H1 (cell line): ENCODE measurements at regions not wholly inside any gene's neighbourhood (a gene's known extent, or its start where the extent isn't known, plus 50 kb on each side); places are given as distances from the start of the nearest gene placed in this dataset.

Source experiments
- CTCF ChIA-PET: fragments of 300-600 bp; sonication (Branson Sonifier 250); formaldehyde crosslinking; loops from one replicate; lab custom pipeline; 2021; ENCODE audit not compliant: partially characterized antibody; lab: Charles Lee
- POLR2A ChIA-PET: fragments of 300-600 bp; sonication (Branson Sonifier 250); formaldehyde crosslinking; loops from one replicate; lab custom pipeline; 2021; ENCODE audit warnings: inconsistent platforms; ENCODE audit not compliant: partially characterized antibody; lab: Charles Lee
- DNase-seq, 2 experiments: peaks; one replicate each; pipeline versions ENCODE4 v3.0.0 to v3.0.0-alpha.2; 2010 to 2022; ENCODE audit warnings: low spot score in 2 of 2, low read depth in 1 of 2, mixed read lengths in 1 of 2
- FAIRE-seq: peaks from 2 replicates; lab custom pipeline; 2011; peaks lifted over from hg19 to GRCh38; lab: Jason Lieb, UNC
- H2AFZ ChIP-seq: 2 replicates; pipeline ENCODE4 v1.8.1; 2012; ENCODE audit warnings: low read length, inconsistent platforms
- H2AK5ac ChIP-seq: 2 replicates; pipeline ENCODE4 v1.6.1; 2013; ENCODE audit warnings: low read depth, low read length
- H2BK120ac ChIP-seq: replicated peaks from 2 replicates; pipeline ENCODE3; 2013; ENCODE audit warnings: low read depth, low read length, inconsistent platforms
- H2BK12ac ChIP-seq: 2 replicates; pipeline ENCODE4 v1.6.1; 2013; ENCODE audit warnings: low read depth, low read length
- H2BK15ac ChIP-seq: 2 replicates; pipeline ENCODE4 v1.6.1; 2013; ENCODE audit warnings: low read length
- H2BK20ac ChIP-seq: 2 replicates; pipeline ENCODE4 v1.6.1; 2013; ENCODE audit warnings: low read length
- H2BK5ac ChIP-seq: 2 replicates; pipeline ENCODE4 v1.6.1; 2013; ENCODE audit warnings: low read depth, low read length
- H3K14ac ChIP-seq: 2 replicates; pipeline ENCODE4 v1.6.1; 2013; ENCODE audit warnings: inconsistent platforms; ENCODE audit not compliant: insufficient read length
- H3K18ac ChIP-seq: 2 replicates; pipeline ENCODE4 v1.6.1; 2013; ENCODE audit warnings: low read length; ENCODE audit errors: extremely low read depth
- H3K23ac ChIP-seq: 2 replicates; pipeline ENCODE4 v1.6.1; 2013; ENCODE audit warnings: inconsistent platforms; ENCODE audit not compliant: insufficient read length
- H3K23me2 ChIP-seq: 2 replicates; pipeline ENCODE4 v1.6.1; 2013; ENCODE audit warnings: low read depth, low read length
- H3K27ac ChIP-seq: 2 replicates; pipeline ENCODE4 v1.6.1; 2011; ENCODE audit warnings: low read depth, low read length, inconsistent platforms
- H3K27me3 ChIP-seq, 4 experiments: replicated peaks in 1 of 4; 1 replicate in 1 of 4; 2 replicates in 3 of 4; pipeline versions ENCODE4 v1.6.1 to v1.8.1; 2011 to 2013; ENCODE audit warnings: low read length in 3 of 4, mild to moderate bottlenecking in 3 of 4, inconsistent platforms in 2 of 4, mixed read lengths in 2 of 4, moderate library complexity in 1 of 4; ENCODE audit not compliant: control insufficient read depth in 3 of 4, insufficient read depth in 3 of 4; ENCODE audit errors: extremely low read depth in 1 of 4
- H3K36me3 ChIP-seq, 4 experiments: 2 replicates each; pipeline versions ENCODE4 v1.6.1 to v1.8.1; 2011 to 2013; ENCODE audit warnings: mild to moderate bottlenecking in 4 of 4, low read length in 3 of 4, moderate library complexity in 2 of 4, control low read depth in 1 of 4, inconsistent platforms in 1 of 4; ENCODE audit not compliant: insufficient read depth in 4 of 4, control insufficient read depth in 2 of 4
- H3K4ac ChIP-seq: replicated peaks from 2 replicates; pipeline ENCODE3; 2013; ENCODE audit warnings: low read length, low read depth, mixed read lengths, inconsistent platforms; ENCODE audit not compliant: insufficient read length
- H3K4me1 ChIP-seq, 4 experiments: replicated peaks in 1 of 4; 1 replicate in 1 of 4; 2 replicates in 3 of 4; pipeline versions ENCODE4 v1.6.1 to v1.8.1; 2011 to 2013; ENCODE audit warnings: low read length in 3 of 4, inconsistent platforms in 2 of 4, mixed read lengths in 1 of 4; ENCODE audit not compliant: insufficient read depth in 4 of 4, control insufficient read depth in 3 of 4
- H3K4me2 ChIP-seq, 2 experiments: 2 replicates each; pipeline versions ENCODE4 v1.6.1 to v1.8.1; 2011 to 2013; ENCODE audit warnings: low read depth in 2 of 2, low read length in 2 of 2, control low read depth in 1 of 2, inconsistent platforms in 1 of 2, mild to moderate bottlenecking in 1 of 2; ENCODE audit not compliant: insufficient read depth in 1 of 2
- H3K4me3 ChIP-seq, 4 experiments: fragments of 200-600, 300-600 bp in 1 of 4; sonication (generic), shearing (Covaris generic), sonication (Bioruptor Twin) in 1 of 4; 2 replicates each; pipeline versions ENCODE4 v1.5.1 to v1.8.1; 2011 to 2016; ENCODE audit warnings: low read length in 4 of 4, low read depth in 3 of 4, control low read depth in 2 of 4, inconsistent platforms in 2 of 4, mild to moderate bottlenecking in 2 of 4, mixed read lengths in 1 of 4, moderate library complexity in 1 of 4; ENCODE audit not compliant: insufficient read depth in 2 of 4; ENCODE audit errors: extremely low read depth in 1 of 4
- H3K56ac ChIP-seq: replicated peaks from 2 replicates; pipeline ENCODE3; 2013; ENCODE audit warnings: low read depth, mild to moderate bottlenecking, mixed read lengths, low read length, inconsistent platforms; ENCODE audit not compliant: insufficient read length
- H3K79me1 ChIP-seq: 2 replicates; pipeline ENCODE4 v1.6.1; 2013; ENCODE audit warnings: low read depth, low read length, control low read depth
- H3K79me2 ChIP-seq, 2 experiments: 2 replicates each; pipeline versions ENCODE4 v1.6.1 to v1.8.1; 2012 to 2013; ENCODE audit warnings: low read length in 2 of 2, mild to moderate bottlenecking in 2 of 2, inconsistent platforms in 1 of 2; ENCODE audit not compliant: insufficient read depth in 2 of 2, control insufficient read depth in 1 of 2
- H3K9ac ChIP-seq, 4 experiments: replicated peaks in 1 of 4; 1 replicate in 1 of 4; 2 replicates in 3 of 4; pipeline versions ENCODE4 v1.6.1 to v1.8.1; 2011 to 2013; ENCODE audit warnings: low read depth in 3 of 4, low read length in 3 of 4, control low read depth in 2 of 4, mild to moderate bottlenecking in 2 of 4, moderate library complexity in 2 of 4, inconsistent platforms in 1 of 4; ENCODE audit errors: extremely low read depth in 1 of 4
- H3K9me3 ChIP-seq, 2 experiments: 2 replicates each; pipeline versions ENCODE4 v1.6.1 to v1.8.1; 2012 to 2013; ENCODE audit warnings: mild to moderate bottlenecking in 2 of 2, moderate library complexity in 2 of 2, control low read depth in 1 of 2, inconsistent platforms in 1 of 2, low read depth in 1 of 2, low read length in 1 of 2, mixed read lengths in 1 of 2; ENCODE audit not compliant: insufficient read depth in 2 of 2
- H4K20me1 ChIP-seq, 2 experiments: replicated peaks in 1 of 2; 2 replicates each; pipeline versions ENCODE3 to v1.8.1; 2011 to 2013; ENCODE audit warnings: inconsistent platforms in 2 of 2, low read length in 2 of 2, mild to moderate bottlenecking in 1 of 2; ENCODE audit not compliant: insufficient read depth in 2 of 2, control insufficient read depth in 1 of 2
- H4K5ac ChIP-seq: 2 replicates; pipeline ENCODE4 v1.6.1; 2013; ENCODE audit warnings: low read length, low read depth, mixed read lengths, inconsistent platforms; ENCODE audit not compliant: insufficient read length
- H4K8ac ChIP-seq: 2 replicates; pipeline ENCODE4 v1.8.0; 2013; ENCODE audit warnings: mild to moderate bottlenecking, moderate library complexity, low read length, inconsistent platforms; ENCODE audit not compliant: insufficient read depth; ENCODE audit errors: extremely low read depth
- H4K91ac ChIP-seq: replicated peaks from 2 replicates; pipeline ENCODE3; 2013; ENCODE audit warnings: low read length, mixed read lengths, inconsistent platforms; ENCODE audit not compliant: insufficient read length
- BCL11A ChIP-seq, 2 experiments: IDR thresholded peaks; one replicate each; pipeline ENCODE4 v1.6.1; 2011; ENCODE audit warnings: low read depth in 2 of 2, low read length in 2 of 2, mild to moderate bottlenecking in 2 of 2
- CHD2 ChIP-seq: IDR thresholded peaks from 2 replicates; pipeline ENCODE4 v1.6.1; 2012; ENCODE audit warnings: low read length, improper control_type of control experiment
- EGR1 ChIP-seq: IDR thresholded peaks from 2 replicates; pipeline ENCODE4 v1.6.1; 2011; ENCODE audit warnings: low read depth, low read length, borderline replicate concordance
- EZH2 ChIP-seq: fragments of 200-600 bp; sonication (generic); IDR thresholded peaks from 2 replicates; pipeline ENCODE4 v1.7.1; 2012; ENCODE audit warnings: low read depth, mild to moderate bottlenecking, moderate library complexity, low read length, inconsistent platforms; ENCODE audit not compliant: severe bottlenecking
- GABPA ChIP-seq: IDR thresholded peaks from 2 replicates; pipeline ENCODE4 v1.6.1; 2011; ENCODE audit warnings: mild to moderate bottlenecking, low read length, moderate library complexity, borderline replicate concordance; ENCODE audit not compliant: insufficient read depth
- HDAC6 ChIP-seq: IDR thresholded peaks from one replicate; pipeline ENCODE4 v1.7.1; 2012; ENCODE audit warnings: low read depth, mild to moderate bottlenecking, inconsistent platforms, low read length, moderate library complexity
- KDM4A ChIP-seq: IDR thresholded peaks from one replicate; pipeline ENCODE4 v1.7.1; 2012; ENCODE audit warnings: low read depth, mild to moderate bottlenecking, moderate library complexity, low read length, inconsistent platforms; ENCODE audit not compliant: severe bottlenecking
- KDM5A ChIP-seq: fragments of 200-600 bp; IDR thresholded peaks from 2 replicates; pipeline ENCODE4 v1.7.1; 2012; ENCODE audit warnings: mild to moderate bottlenecking, low read length, inconsistent platforms, mixed read lengths
- POLR2AphosphoS5 ChIP-seq: IDR thresholded peaks from 2 replicates; pipeline ENCODE4 v1.6.1; 2011; ENCODE audit warnings: low read depth, low read length
- POU5F1 ChIP-seq: IDR thresholded peaks from 2 replicates; pipeline ENCODE4 v1.6.1; 2011; ENCODE audit warnings: low read depth, mild to moderate bottlenecking, low read length, moderate library complexity
- SIX5 ChIP-seq: IDR thresholded peaks from 2 replicates; pipeline ENCODE4 v1.6.1; 2011; ENCODE audit warnings: mild to moderate bottlenecking, low read depth, low read length
- SP1 ChIP-seq: IDR thresholded peaks from 2 replicates; pipeline ENCODE4 v1.6.1; 2011; ENCODE audit warnings: low read depth, low read length
- TBP ChIP-seq: IDR thresholded peaks from 2 replicates; pipeline ENCODE4 v1.6.1; 2011; ENCODE audit warnings: low read depth, low read length, improper control_type of control experiment
- ZNF274 ChIP-seq: IDR thresholded peaks from 2 replicates; pipeline ENCODE4 v1.7.0; 2012; ENCODE audit warnings: low read length, borderline replicate concordance; ENCODE audit errors: extremely low read depth
- WGBS, 2 experiments: shearing (Covaris generic) in 1 of 2; methylation state at CpG; one replicate each; pipeline versions ENCODE4 v1.1.6 to v1.1.7; 2013 to 2015; ENCODE audit warnings: low lambda C conversion rate in 2 of 2, mixed read lengths in 2 of 2, inconsistent platforms in 1 of 2, low coverage in 1 of 2, missing lambda C conversion rate in 1 of 2; ENCODE audit not compliant: insufficient replicate concordance in 2 of 2, insufficient coverage in 1 of 2, insufficient read length in 1 of 2; ENCODE audit errors: extremely low coverage in 1 of 2, missing lambda C conversion rate in 1 of 2; 5-methylcytosine and 5-hydroxymethylcytosine counted together
- TF ChIP-seq, protein P1 (sequence below): IDR thresholded peaks from 2 replicates; pipeline ENCODE4 v1.6.1; 2012; ENCODE audit warnings: inconsistent platforms

DNA sequence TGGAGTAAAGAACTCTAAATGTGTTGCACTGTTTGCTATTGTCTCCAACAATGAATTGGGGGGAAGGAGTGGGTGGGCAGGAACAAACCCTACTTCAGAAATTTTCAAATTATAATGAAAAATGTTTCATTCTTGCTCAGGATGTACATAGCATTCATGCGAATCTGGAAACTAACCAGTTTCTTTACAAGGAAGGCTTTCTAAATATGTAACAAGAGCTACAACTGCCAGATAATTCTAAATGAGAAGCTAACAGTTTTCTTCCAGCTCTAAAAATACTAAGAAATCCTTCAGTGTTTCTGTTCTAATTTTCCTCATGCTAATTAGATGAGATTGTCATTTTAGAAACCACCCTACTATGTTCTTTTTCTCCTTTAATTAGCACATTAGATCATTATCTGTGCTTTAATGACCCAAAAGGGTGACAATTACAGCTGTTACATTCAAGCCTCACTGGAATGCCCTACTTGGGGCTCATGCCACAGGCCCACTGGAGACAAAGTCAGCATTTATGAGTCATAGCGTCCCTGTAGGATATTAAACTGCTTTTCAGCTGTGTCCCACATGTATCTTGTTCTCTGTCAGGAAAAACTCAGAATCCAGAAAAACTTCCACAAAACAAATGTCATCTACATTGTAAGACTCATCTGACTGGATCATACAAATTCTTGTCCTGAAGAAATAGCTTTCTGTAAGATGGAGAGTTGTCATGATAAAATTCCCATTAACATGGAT, 804.6 kb upstream of the CXADR start:
- CTCF ChIA-PET, result no interaction called here
- Histone ChIP-seq H3K4me2 (no peak overlapping the region), H3K4me1 (no peaks in the 10 kb centered on the region), H3K18ac (no peak overlapping the region), H4K5ac (no peak overlapping the region), H3K79me1 (no peaks in the 10 kb centered on the region), H3K27me3 (no peaks in the 10 kb centered on the region), H3K56ac (no peak overlapping the region), H2BK15ac (no peak overlapping the region), H3K9ac (no peak overlapping the region), H4K8ac (no peak overlapping the region), H2BK12ac (no peak overlapping the region), H3K9me3 (0 out of 4 replicates have a peak, but pooled peaks cover 0 to 3% of the 10 kb centered on the region in 2 experiments), H3K27ac (no peak overlapping the region), H3K36me3 (no peaks in the 10 kb centered on the region), H2BK20ac (no peak overlapping the region), H2BK5ac (no peak overlapping the region), H3K4me3 (no peak overlapping the region), H2AFZ (no peak overlapping the region), H4K20me1 (no peaks in the 10 kb centered on the region), H3K14ac (no peak overlapping the region), H4K91ac (no peak overlapping the region), H3K4ac (no peak overlapping the region), H3K23ac (no peak overlapping the region), H3K79me2 (no peaks in the 10 kb centered on the region), H3K23me2 (no peaks in the 10 kb centered on the region), H2AK5ac (no peak overlapping the region), H2BK120ac (no peak overlapping the region)
- WGBS, 2 experiments, result 78% methylated on average over 2 of the region's 2 CpGs; no CpG with 5 or more reads in 1 of the 2 experiments
- FAIRE-seq, result no peak
- no peak for DNase-seq
- POLR2A ChIA-PET, result no interaction called here
- TF ChIP-seq HDAC6 (no peak), KDM5A (no peak), SP1 (no peak), KDM4A (no peak), POLR2AphosphoS5 (no peak), TBP (no peak), CHD2 (no peak), BCL11A (IDR thresholded peaks at IDR 0.05; ENCODE audit: low read depth in 2 of 2, low read length in 2 of 2) (no peak), EGR1 (no peak), GABPA (no peak), ZNF274 (no peak), EZH2 (no peak), POU5F1 (no peak), SIX5 (no peak)
- TF ChIP-seq, protein P1, sequence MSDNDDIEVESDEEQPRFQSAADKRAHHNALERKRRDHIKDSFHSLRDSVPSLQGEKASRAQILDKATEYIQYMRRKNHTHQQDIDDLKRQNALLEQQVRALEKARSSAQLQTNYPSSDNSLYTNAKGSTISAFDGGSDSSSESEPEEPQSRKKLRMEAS, result no peak
